ENCODE measurements at regions not wholly inside any gene's neighbourhood (a gene's known extent, or its start where the extent isn't known, plus 50 kb on each side); places are given as distances from the start of the nearest gene placed in this dataset.

DNA sequence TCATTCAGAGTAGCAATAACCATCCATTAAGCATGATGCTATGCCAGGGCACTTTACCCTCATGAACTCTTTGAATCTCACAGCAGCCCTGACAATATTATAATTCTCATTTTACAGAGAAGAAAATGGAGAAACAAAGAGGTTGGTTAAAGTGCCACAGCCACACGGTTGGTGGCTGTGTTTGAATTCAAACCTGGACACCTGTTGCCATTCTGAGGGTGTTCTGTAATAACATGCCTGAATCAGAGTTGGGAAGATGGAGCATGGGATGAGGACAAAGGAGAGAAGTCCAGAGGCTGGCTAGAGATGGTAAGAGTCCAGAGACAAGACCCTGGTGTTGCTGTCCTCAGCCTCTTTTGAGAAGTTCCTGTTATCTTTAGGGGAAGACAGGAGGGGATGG is 127.7 kb downstream of the DHX35 start:
- no peak for ATAC-seq
- ChIA-PET CTCF (no interaction called here), POLR2A (no interaction called here)
- Mint-ChIP-seq H3K36me3 (peaks cover 11% of the 10 kb centered on the region), H3K4me1 (peaks cover 18% of the 10 kb centered on the region), H3K4me3 (no peak overlapping the region), H3K27me3 (ENCODE audit: low read depth) (peaks cover 31% of the 10 kb centered on the region), H3K9me3 (peaks cover 21% of the 10 kb centered on the region), H3K27ac (no peak overlapping the region)
- TF ChIP-seq ESRRA (CRISPR knock-in tag; IDR thresholded peaks at IDR 0.05; ENCODE audit: borderline replicate concordance) = no peak
- TF ChIP-seq, protein P1, sequence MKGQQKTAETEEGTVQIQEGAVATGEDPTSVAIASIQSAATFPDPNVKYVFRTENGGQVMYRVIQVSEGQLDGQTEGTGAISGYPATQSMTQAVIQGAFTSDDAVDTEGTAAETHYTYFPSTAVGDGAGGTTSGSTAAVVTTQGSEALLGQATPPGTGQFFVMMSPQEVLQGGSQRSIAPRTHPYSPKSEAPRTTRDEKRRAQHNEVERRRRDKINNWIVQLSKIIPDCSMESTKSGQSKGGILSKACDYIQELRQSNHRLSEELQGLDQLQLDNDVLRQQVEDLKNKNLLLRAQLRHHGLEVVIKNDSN (CRISPR knock-in tag; IDR thresholded peaks at IDR 0.05) = no peak
- no peak for TF ChIP-seq SMAD3 (CRISPR knock-in tag; IDR thresholded peaks at IDR 0.05; ENCODE audit: borderline replicate concordance)
- TF ChIP-seq, protein P2, sequence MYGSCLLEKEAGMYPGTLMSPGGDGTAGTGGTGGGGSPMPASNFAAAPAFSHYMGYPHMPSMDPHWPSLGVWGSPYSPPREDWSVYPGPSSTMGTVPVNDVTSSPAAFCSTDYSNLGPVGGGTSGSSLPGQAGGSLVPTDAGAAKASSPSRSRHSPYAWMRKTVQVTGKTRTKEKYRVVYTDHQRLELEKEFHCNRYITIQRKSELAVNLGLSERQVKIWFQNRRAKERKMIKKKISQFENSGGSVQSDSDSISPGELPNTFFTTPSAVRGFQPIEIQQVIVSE (CRISPR knock-in tag; IDR thresholded peaks at IDR 0.05; ENCODE audit: borderline replicate concordance) = no peak
- no peak for TF ChIP-seq HMGA2 (CRISPR knock-in tag; IDR thresholded peaks at IDR 0.05)
- no peak for TF ChIP-seq IRF1 (CRISPR knock-in tag; IDR thresholded peaks at IDR 0.05)
- TF ChIP-seq, protein P3, sequence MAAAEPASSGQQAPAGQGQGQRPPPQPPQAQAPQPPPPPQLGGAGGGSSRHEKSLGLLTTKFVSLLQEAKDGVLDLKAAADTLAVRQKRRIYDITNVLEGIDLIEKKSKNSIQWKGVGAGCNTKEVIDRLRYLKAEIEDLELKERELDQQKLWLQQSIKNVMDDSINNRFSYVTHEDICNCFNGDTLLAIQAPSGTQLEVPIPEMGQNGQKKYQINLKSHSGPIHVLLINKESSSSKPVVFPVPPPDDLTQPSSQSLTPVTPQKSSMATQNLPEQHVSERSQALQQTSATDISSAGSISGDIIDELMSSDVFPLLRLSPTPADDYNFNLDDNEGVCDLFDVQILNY (CRISPR knock-in tag; IDR thresholded peaks at IDR 0.05) = no peak
- no peak for TF ChIP-seq FOXJ3 (CRISPR knock-in tag; IDR thresholded peaks at IDR 0.05; ENCODE audit: borderline replicate concordance)
- no peak for TF ChIP-seq ZNF512 (CRISPR knock-in tag; IDR thresholded peaks at IDR 0.05; ENCODE audit: borderline replicate concordance)
- no peak for TF ChIP-seq NR2C2 (CRISPR knock-in tag; IDR thresholded peaks at IDR 0.05)
- TF ChIP-seq, protein P4, sequence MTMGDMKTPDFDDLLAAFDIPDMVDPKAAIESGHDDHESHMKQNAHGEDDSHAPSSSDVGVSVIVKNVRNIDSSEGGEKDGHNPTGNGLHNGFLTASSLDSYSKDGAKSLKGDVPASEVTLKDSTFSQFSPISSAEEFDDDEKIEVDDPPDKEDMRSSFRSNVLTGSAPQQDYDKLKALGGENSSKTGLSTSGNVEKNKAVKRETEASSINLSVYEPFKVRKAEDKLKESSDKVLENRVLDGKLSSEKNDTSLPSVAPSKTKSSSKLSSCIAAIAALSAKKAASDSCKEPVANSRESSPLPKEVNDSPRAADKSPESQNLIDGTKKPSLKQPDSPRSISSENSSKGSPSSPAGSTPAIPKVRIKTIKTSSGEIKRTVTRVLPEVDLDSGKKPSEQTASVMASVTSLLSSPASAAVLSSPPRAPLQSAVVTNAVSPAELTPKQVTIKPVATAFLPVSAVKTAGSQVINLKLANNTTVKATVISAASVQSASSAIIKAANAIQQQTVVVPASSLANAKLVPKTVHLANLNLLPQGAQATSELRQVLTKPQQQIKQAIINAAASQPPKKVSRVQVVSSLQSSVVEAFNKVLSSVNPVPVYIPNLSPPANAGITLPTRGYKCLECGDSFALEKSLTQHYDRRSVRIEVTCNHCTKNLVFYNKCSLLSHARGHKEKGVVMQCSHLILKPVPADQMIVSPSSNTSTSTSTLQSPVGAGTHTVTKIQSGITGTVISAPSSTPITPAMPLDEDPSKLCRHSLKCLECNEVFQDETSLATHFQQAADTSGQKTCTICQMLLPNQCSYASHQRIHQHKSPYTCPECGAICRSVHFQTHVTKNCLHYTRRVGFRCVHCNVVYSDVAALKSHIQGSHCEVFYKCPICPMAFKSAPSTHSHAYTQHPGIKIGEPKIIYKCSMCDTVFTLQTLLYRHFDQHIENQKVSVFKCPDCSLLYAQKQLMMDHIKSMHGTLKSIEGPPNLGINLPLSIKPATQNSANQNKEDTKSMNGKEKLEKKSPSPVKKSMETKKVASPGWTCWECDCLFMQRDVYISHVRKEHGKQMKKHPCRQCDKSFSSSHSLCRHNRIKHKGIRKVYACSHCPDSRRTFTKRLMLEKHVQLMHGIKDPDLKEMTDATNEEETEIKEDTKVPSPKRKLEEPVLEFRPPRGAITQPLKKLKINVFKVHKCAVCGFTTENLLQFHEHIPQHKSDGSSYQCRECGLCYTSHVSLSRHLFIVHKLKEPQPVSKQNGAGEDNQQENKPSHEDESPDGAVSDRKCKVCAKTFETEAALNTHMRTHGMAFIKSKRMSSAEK (CRISPR knock-in tag; IDR thresholded peaks at IDR 0.05; ENCODE audit: borderline replicate concordance) = no peak
- no peak for TF ChIP-seq RORB (CRISPR knock-in tag; IDR thresholded peaks at IDR 0.05)
- TF ChIP-seq, protein P5, sequence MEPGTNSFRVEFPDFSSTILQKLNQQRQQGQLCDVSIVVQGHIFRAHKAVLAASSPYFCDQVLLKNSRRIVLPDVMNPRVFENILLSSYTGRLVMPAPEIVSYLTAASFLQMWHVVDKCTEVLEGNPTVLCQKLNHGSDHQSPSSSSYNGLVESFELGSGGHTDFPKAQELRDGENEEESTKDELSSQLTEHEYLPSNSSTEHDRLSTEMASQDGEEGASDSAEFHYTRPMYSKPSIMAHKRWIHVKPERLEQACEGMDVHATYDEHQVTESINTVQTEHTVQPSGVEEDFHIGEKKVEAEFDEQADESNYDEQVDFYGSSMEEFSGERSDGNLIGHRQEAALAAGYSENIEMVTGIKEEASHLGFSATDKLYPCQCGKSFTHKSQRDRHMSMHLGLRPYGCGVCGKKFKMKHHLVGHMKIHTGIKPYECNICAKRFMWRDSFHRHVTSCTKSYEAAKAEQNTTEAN (CRISPR knock-in tag; IDR thresholded peaks at IDR 0.05) = no peak
- no peak for TF ChIP-seq E2F1 (CRISPR knock-in tag; IDR thresholded peaks at IDR 0.05)
- no peak for TF ChIP-seq CBFB (CRISPR knock-in tag; IDR thresholded peaks at IDR 0.05; ENCODE audit: low read depth)
- TF ChIP-seq PRDM15 (CRISPR knock-in tag; IDR thresholded peaks at IDR 0.05) = no peak
- TF ChIP-seq CREB1 (CRISPR knock-in tag; IDR thresholded peaks at IDR 0.05) = no peak
- no peak for DNase-seq (ENCODE audit: low spot score)

Data from WTC11 (cell line).